HEK293 (cell line): ENCODE measurements at regions not wholly inside any gene's neighbourhood (a gene's known extent, or its start where the extent isn't known, plus 50 kb on each side); places are given as distances from the start of the nearest gene placed in this dataset.

Source experiments
- CTCF ChIA-PET: fragments of 350-600 bp; formaldehyde crosslinking; extraction: SDS; loops from one replicate; lab custom pipeline; 2021; ENCODE audit warnings: antibody characterized with exemption; lab: Yijun Ruan, JAX
- POLR2A ChIA-PET: fragments of 300-600 bp; formaldehyde crosslinking; extraction: SDS; loops from one replicate; lab custom pipeline; 2020; ENCODE audit warnings: antibody characterized with exemption, inconsistent platforms; lab: Yijun Ruan, JAX
- H3K27ac ChIP-seq: fragments of 200-500 bp; sonication (Bioruptor generic); 2 replicates; pipeline ENCODE4 v1.5.1; 2014; ENCODE audit warnings: low read depth, low read length, control low read depth, inconsistent platforms; ENCODE audit errors: extremely low read depth
- H3K36me3 ChIP-seq, 2 experiments: fragments of 200-500 bp in 1 of 2; sonication (Bioruptor generic) in 1 of 2; 1 replicate in 1 of 2; 2 replicates in 1 of 2; pipeline ENCODE4 v1.5.1; 2014 to 2017; ENCODE audit warnings: inconsistent platforms in 2 of 2, low read length in 2 of 2; ENCODE audit not compliant: control insufficient read depth in 2 of 2, insufficient read depth in 1 of 2
- H3K4me1 ChIP-seq: fragments of 200-500 bp; sonication (Bioruptor generic); 2 replicates; pipeline ENCODE4 v1.5.1; 2014; ENCODE audit warnings: mild to moderate bottlenecking, low read length, inconsistent platforms; ENCODE audit not compliant: control insufficient read depth, insufficient read depth
- H3K4me3 ChIP-seq: 2 replicates; pipeline ENCODE4 v1.5.1; 2011; ENCODE audit warnings: low read depth, mild to moderate bottlenecking, control low read depth, low read length, moderate library complexity
- H3K9me3 ChIP-seq: fragments of 200-500 bp; sonication (Bioruptor generic); 2 replicates; pipeline ENCODE4 v1.5.1; 2014; ENCODE audit warnings: low read depth, low read length, inconsistent platforms; ENCODE audit not compliant: control insufficient read depth, insufficient read depth
- GFI1B ChIP-seq: fragments of 450-650 bp; formaldehyde crosslinking; IDR thresholded peaks from 2 replicates; pipeline ENCODE4 v1.5.1; 2016; ENCODE audit warnings: missing biosample characterization, missing genetic modification characterization
- GLI2 ChIP-seq: fragments of 450-650 bp; formaldehyde crosslinking; IDR thresholded peaks from 2 replicates; pipeline ENCODE4; 2017; ENCODE audit warnings: missing biosample characterization, missing genetic modification characterization, low read depth, borderline replicate concordance
- HOXD13 ChIP-seq: sonication (generic); formaldehyde crosslinking; IDR thresholded peaks from 2 replicates; pipeline ENCODE4 v1.8.0; 2022; ENCODE audit warnings: missing genetic modification reagents, borderline replicate concordance
- SETDB1 ChIP-seq: IDR thresholded peaks from one replicate; pipeline ENCODE4 v1.6.1; 2017; ENCODE audit warnings: mild to moderate bottlenecking, low read length, moderate library complexity, mixed read lengths; ENCODE audit not compliant: insufficient read length
- TRIM28 ChIP-seq: IDR thresholded peaks from 2 replicates; pipeline ENCODE4 v1.6.1; 2011; ENCODE audit warnings: low read length, control low read depth, borderline replicate concordance
- ZBTB8A ChIP-seq: fragments of 450-650 bp; formaldehyde crosslinking; IDR thresholded peaks from 2 replicates; pipeline ENCODE4 v1.5.1; 2016; ENCODE audit warnings: missing biosample characterization, missing genetic modification characterization
- ZEB2 ChIP-seq: fragments of 450-650 bp; formaldehyde crosslinking; IDR thresholded peaks from 2 replicates; pipeline ENCODE4 v1.5.1; 2016; ENCODE audit warnings: missing biosample characterization, missing genetic modification characterization
- ZNF114 ChIP-seq: fragments of 450-650 bp; formaldehyde crosslinking; IDR thresholded peaks from 2 replicates; pipeline ENCODE4 v1.5.0; 2017; ENCODE audit warnings: missing biosample characterization, missing genetic modification characterization
- ZNF175 ChIP-seq: fragments of 450-650 bp; formaldehyde crosslinking; IDR thresholded peaks from 2 replicates; pipeline ENCODE4 v1.5.1; 2016; ENCODE audit warnings: missing biosample characterization, missing genetic modification characterization
- ZNF2 ChIP-seq: fragments of 450-650 bp; formaldehyde crosslinking; IDR thresholded peaks from 2 replicates; pipeline ENCODE4 v1.5.1; 2016; ENCODE audit warnings: missing biosample characterization, missing genetic modification characterization
- ZNF585B ChIP-seq: fragments of 450-650 bp; formaldehyde crosslinking; IDR thresholded peaks from 2 replicates; pipeline ENCODE4 v1.5.1; 2016; ENCODE audit warnings: missing biosample characterization, missing genetic modification characterization
- ZNF677 ChIP-seq: fragments of 450-650 bp; IDR thresholded peaks from 2 replicates; pipeline ENCODE4 v1.5.0; 2018; ENCODE audit warnings: missing biosample characterization, mild to moderate bottlenecking, missing genetic modification characterization, moderate library complexity
- ZNF776 ChIP-seq: fragments of 450-650 bp; formaldehyde crosslinking; IDR thresholded peaks from 2 replicates; pipeline ENCODE4 v1.5.0; 2017; ENCODE audit warnings: missing biosample characterization, missing genetic modification characterization, borderline replicate concordance
- ZSCAN16 ChIP-seq: fragments of 450-650 bp; formaldehyde crosslinking; IDR thresholded peaks from 2 replicates; pipeline ENCODE4 v1.5.1; 2016; ENCODE audit warnings: missing biosample characterization, missing genetic modification characterization
- ZXDB ChIP-seq: fragments of 450-650 bp; formaldehyde crosslinking; IDR thresholded peaks from 2 replicates; pipeline ENCODE4 v1.5.1; 2016; ENCODE audit warnings: missing biosample characterization, missing genetic modification characterization
- TF ChIP-seq, protein P1 (sequence below): fragments of 450-650 bp; formaldehyde crosslinking; IDR thresholded peaks from 2 replicates; pipeline ENCODE4 v1.5.1; 2017; ENCODE audit warnings: missing biosample characterization, missing genetic modification characterization
- TF ChIP-seq, protein P2 (sequence below): fragments of 450-650 bp; formaldehyde crosslinking; IDR thresholded peaks from 2 replicates; pipeline ENCODE4 v1.5.1; 2016; ENCODE audit warnings: missing biosample characterization, missing genetic modification characterization
- TF ChIP-seq, protein P3 (sequence below): fragments of 450-650 bp; formaldehyde crosslinking; IDR thresholded peaks from 2 replicates; pipeline ENCODE4 v1.5.1; 2016; ENCODE audit warnings: missing biosample characterization, missing genetic modification characterization
- TF ChIP-seq, protein P4 (sequence below): fragments of 450-650 bp; formaldehyde crosslinking; IDR thresholded peaks from 2 replicates; pipeline ENCODE4 v1.5.1; 2017; ENCODE audit warnings: missing biosample characterization, missing genetic modification characterization
- TF ChIP-seq, protein P5 (sequence below): fragments of 450-650 bp; formaldehyde crosslinking; IDR thresholded peaks from 2 replicates; pipeline ENCODE4; 2016; ENCODE audit warnings: missing biosample characterization, missing genetic modification characterization

DNA sequence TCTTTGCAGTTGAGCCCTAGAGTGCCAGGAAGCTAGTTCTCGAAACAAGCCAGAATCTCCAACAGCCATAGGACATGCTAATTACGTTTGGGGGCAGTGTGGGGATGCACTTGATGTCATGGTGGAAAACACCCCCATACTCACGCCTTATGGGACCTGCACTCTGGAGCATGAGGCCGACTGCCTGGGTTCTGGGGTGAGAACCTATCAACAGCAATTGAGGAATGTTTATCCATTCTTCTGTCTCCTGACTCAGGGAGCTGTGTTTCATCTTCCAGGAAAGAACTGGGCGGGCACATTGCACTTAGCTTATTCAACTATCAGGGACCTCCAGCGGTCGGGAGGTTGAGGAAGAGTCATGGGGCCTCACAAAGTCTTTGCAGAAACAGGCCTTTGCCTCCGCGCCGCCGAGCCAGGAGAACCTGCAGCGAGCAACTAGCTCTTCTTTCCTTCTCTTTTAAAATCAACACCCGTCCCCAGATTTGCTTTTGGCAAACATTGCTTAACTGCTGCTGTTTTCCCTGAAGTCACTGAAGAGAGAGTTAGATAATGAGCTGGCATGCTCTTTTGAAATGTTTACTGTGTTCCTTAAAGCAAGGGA lies 226.1 kb upstream of the DIO3 start:
- no peak for TF ChIP-seq GLI2 (tag by site-specific recombination)
- TF ChIP-seq, protein P1, sequence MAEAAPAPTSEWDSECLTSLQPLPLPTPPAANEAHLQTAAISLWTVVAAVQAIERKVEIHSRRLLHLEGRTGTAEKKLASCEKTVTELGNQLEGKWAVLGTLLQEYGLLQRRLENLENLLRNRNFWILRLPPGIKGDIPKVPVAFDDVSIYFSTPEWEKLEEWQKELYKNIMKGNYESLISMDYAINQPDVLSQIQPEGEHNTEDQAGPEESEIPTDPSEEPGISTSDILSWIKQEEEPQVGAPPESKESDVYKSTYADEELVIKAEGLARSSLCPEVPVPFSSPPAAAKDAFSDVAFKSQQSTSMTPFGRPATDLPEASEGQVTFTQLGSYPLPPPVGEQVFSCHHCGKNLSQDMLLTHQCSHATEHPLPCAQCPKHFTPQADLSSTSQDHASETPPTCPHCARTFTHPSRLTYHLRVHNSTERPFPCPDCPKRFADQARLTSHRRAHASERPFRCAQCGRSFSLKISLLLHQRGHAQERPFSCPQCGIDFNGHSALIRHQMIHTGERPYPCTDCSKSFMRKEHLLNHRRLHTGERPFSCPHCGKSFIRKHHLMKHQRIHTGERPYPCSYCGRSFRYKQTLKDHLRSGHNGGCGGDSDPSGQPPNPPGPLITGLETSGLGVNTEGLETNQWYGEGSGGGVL (tag by site-specific recombination): no peak
- TF ChIP-seq, all 188 proteins: peak for 0
- Histone ChIP-seq H3K36me3 (no peaks in the 10 kb centered on the region), H3K9me3 (no peaks in the 10 kb centered on the region), H3K4me1 (no peaks in the 10 kb centered on the region), H3K27ac (no peak overlapping the region), H3K4me3 (no peak overlapping the region)
- POLR2A ChIA-PET: no interaction called here
- CTCF ChIA-PET: no interaction called here

DNA sequence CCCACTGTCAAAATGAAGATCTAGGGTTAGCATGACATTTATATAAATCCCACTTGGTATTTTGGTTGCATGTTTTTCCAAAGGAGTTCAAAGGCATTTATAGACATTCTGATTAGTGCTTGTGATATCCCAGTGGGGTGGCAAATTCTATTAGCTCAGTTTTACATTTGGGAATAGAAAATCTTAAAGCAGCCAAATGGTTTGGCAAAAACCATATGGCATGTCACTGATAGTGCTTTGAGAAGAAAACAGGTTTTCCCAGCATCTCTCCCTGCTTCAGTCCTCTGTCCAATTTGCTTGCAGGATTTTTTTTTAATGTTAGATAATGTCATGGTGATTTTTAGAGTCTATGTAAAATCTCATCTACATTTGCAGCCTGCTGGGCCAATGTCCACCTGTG lies 225.1 kb upstream of the DIO3 start:
- Histone ChIP-seq H3K36me3 (no peaks in the 10 kb centered on the region), H3K4me1 (no peaks in the 10 kb centered on the region), H3K4me3 (no peak overlapping the region), H3K9me3 (no peaks in the 10 kb centered on the region), H3K27ac (no peak overlapping the region)
- no peak for TF ChIP-seq GFI1B (tag by site-specific recombination)
- TF ChIP-seq, protein P2, sequence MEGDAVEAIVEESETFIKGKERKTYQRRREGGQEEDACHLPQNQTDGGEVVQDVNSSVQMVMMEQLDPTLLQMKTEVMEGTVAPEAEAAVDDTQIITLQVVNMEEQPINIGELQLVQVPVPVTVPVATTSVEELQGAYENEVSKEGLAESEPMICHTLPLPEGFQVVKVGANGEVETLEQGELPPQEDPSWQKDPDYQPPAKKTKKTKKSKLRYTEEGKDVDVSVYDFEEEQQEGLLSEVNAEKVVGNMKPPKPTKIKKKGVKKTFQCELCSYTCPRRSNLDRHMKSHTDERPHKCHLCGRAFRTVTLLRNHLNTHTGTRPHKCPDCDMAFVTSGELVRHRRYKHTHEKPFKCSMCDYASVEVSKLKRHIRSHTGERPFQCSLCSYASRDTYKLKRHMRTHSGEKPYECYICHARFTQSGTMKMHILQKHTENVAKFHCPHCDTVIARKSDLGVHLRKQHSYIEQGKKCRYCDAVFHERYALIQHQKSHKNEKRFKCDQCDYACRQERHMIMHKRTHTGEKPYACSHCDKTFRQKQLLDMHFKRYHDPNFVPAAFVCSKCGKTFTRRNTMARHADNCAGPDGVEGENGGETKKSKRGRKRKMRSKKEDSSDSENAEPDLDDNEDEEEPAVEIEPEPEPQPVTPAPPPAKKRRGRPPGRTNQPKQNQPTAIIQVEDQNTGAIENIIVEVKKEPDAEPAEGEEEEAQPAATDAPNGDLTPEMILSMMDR: no peak
- no peak for TF ChIP-seq ZNF175 (tag by site-specific recombination)
- TF ChIP-seq SETDB1: no peak
- TF ChIP-seq TRIM28: no peak
- TF ChIP-seq HOXD13: no peak
- no peak for TF ChIP-seq ZXDB (tag by site-specific recombination)
- no peak for TF ChIP-seq ZNF585B (tag by site-specific recombination)
- TF ChIP-seq ZSCAN16 (tag by site-specific recombination): no peak
- no peak for TF ChIP-seq ZBTB8A (tag by site-specific recombination)
- ChIA-PET CTCF (no interaction called here), POLR2A (no interaction called here)

DNA sequence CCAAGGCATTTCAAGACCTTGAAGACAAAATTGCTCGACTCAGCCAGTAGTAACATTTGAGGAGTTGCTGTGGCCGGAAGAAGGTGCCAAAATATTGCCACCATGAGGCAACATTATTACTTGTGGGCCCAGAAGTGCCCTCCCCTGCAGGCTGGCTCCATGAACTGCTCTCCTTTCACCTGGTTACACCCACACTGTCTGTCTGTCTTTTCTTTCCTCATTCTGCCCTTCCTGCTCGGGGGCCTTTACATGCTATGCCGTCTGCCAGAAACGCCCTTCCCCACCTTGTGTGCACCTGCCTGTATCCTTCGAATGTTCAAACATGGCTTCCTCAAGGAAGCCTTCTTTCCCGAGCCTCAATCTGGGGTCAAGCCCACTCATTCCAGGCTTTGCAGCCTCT lies 224.2 kb upstream of the DIO3 start:
- no peak overlapping the region for H3K4me3 ChIP-seq
- CTCF ChIA-PET: interaction anchor here (0.6 kb wide), 1 partner anchor 38 kb away, joined by 3 read pairs; no protein-coding TSS in a partner anchor

More for the DNA sequence above, 224.2 kb upstream of the DIO3 start:
- Histone ChIP-seq H3K4me1 (no peaks in the 10 kb centered on the region), H3K36me3 (no peaks in the 10 kb centered on the region), H3K9me3 (no peaks in the 10 kb centered on the region), H3K27ac (no peak overlapping the region)
- TF ChIP-seq, protein P3, sequence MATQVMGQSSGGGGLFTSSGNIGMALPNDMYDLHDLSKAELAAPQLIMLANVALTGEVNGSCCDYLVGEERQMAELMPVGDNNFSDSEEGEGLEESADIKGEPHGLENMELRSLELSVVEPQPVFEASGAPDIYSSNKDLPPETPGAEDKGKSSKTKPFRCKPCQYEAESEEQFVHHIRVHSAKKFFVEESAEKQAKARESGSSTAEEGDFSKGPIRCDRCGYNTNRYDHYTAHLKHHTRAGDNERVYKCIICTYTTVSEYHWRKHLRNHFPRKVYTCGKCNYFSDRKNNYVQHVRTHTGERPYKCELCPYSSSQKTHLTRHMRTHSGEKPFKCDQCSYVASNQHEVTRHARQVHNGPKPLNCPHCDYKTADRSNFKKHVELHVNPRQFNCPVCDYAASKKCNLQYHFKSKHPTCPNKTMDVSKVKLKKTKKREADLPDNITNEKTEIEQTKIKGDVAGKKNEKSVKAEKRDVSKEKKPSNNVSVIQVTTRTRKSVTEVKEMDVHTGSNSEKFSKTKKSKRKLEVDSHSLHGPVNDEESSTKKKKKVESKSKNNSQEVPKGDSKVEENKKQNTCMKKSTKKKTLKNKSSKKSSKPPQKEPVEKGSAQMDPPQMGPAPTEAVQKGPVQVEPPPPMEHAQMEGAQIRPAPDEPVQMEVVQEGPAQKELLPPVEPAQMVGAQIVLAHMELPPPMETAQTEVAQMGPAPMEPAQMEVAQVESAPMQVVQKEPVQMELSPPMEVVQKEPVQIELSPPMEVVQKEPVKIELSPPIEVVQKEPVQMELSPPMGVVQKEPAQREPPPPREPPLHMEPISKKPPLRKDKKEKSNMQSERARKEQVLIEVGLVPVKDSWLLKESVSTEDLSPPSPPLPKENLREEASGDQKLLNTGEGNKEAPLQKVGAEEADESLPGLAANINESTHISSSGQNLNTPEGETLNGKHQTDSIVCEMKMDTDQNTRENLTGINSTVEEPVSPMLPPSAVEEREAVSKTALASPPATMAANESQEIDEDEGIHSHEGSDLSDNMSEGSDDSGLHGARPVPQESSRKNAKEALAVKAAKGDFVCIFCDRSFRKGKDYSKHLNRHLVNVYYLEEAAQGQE (tag by site-specific recombination): no peak
- TF ChIP-seq ZNF114 (tag by site-specific recombination): no peak
- TF ChIP-seq ZEB2 (tag by site-specific recombination): no peak
- TF ChIP-seq ZSCAN16 (tag by site-specific recombination): no peak
- no peak for TF ChIP-seq ZNF677 (tag by site-specific recombination)
- TF ChIP-seq, protein P4, sequence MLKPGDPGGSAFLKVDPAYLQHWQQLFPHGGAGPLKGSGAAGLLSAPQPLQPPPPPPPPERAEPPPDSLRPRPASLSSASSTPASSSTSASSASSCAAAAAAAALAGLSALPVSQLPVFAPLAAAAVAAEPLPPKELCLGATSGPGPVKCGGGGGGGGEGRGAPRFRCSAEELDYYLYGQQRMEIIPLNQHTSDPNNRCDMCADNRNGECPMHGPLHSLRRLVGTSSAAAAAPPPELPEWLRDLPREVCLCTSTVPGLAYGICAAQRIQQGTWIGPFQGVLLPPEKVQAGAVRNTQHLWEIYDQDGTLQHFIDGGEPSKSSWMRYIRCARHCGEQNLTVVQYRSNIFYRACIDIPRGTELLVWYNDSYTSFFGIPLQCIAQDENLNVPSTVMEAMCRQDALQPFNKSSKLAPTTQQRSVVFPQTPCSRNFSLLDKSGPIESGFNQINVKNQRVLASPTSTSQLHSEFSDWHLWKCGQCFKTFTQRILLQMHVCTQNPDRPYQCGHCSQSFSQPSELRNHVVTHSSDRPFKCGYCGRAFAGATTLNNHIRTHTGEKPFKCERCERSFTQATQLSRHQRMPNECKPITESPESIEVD (tag by site-specific recombination): no peak
- no peak for TF ChIP-seq ZNF2 (tag by site-specific recombination)
- TF ChIP-seq, protein P5, sequence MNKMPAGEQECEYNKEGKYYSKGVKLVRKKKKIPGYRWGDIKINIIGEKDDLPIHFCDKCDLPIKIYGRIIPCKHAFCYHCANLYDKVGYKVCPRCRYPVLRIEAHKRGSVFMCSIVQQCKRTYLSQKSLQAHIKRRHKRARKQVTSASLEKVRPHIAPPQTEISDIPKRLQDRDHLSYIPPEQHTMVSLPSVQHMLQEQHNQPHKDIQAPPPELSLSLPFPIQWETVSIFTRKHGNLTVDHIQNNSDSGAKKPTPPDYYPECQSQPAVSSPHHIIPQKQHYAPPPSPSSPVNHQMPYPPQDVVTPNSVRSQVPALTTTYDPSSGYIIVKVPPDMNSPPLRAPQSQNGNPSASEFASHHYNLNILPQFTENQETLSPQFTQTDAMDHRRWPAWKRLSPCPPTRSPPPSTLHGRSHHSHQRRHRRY (tag by site-specific recombination): no peak
- TF ChIP-seq ZNF776: no peak
- POLR2A ChIA-PET: no interaction called here
